Cardiac septum (tissue), 1 donor: ENCODE measurements at regions not wholly inside any gene's neighbourhood (a gene's known extent, or its start where the extent isn't known, plus 50 kb on each side); places are given as distances from the start of the nearest gene placed in this dataset.
"Not testable (repeated sequence)": the region's sequence is repeated elsewhere in the genome, so short reads cannot be mapped to it uniquely, and the experiment has no call there.

Experiments
- DNase-seq: peaks from one replicate; pipeline ENCODE4 v3.0.0-alpha.2; 2020; ENCODE audit warnings: low spot score
- intact Hi-C: fragments of 100-400 bp; cut with DNase I; formaldehyde crosslinking; loops from one replicate; pipeline ENCODE4 v1.14.0; 2022
- donor health status: DM: no; HTN: no; CAD: no.

- DNase-seq, result no peak
- intact Hi-C loops, result no loop called here
These were observed 232.3 kb upstream of the ELL2 start for GRCh38 chr5:96193946-96194345.

- no peak for DNase-seq
- intact Hi-C loops, result no loop called here
These were observed 228.3 kb upstream of the ELL2 start for GRCh38 chr5:96189987-96190386.

GRCh38 chr5:96189028-96189826, 227.6 kb upstream of the ELL2 start:
- intact Hi-C loops, result no loop called here
- DNase-seq, result no peak

- intact Hi-C loops, result no loop called here
- DNase-seq, result no peak
These were observed 225.8 kb upstream of the ELL2 start for GRCh38 chr5:96187309-96188027.

GRCh38 chr5:96184510-96184909, 222.9 kb upstream of the ELL2 start:
- DNase-seq, intact Hi-C loops: not testable (repeated sequence)

GRCh38 chr5:96180684-96181435, 219.2 kb upstream of the ELL2 start:
- DNase-seq, result no peak
- intact Hi-C loops, result no loop called here

- no peak for DNase-seq
- intact Hi-C loops, result no loop called here
These were observed 215.7 kb upstream of the ELL2 start for GRCh38 chr5:96177303-96177869.

- DNase-seq, result no peak
- intact Hi-C loops, result no loop called here
These were observed 214.4 kb upstream of the ELL2 start for GRCh38 chr5:96176022-96176421.

GRCh38 chr5:96175090-96175489, 213.4 kb upstream of the ELL2 start:
- DNase-seq, result no peak
- intact Hi-C loops, result no loop called here

- intact Hi-C loops, result no loop called here
- DNase-seq, result no peak
These were observed 211.7 kb upstream of the ELL2 start for GRCh38 chr5:96173366-96173765.

GRCh38 chr5:96172436-96172835, 210.8 kb upstream of the ELL2 start:
- intact Hi-C loops, result no loop called here
- DNase-seq, result no peak

GRCh38 chr5:96171973-96172372, 210.3 kb upstream of the ELL2 start:
- intact Hi-C loops, DNase-seq: not testable (repeated sequence)

- DNase-seq, intact Hi-C loops: not testable (repeated sequence)
These were observed 209.0 kb upstream of the ELL2 start for GRCh38 chr5:96170481-96171125.

GRCh38 chr5:96168833-96169232, 207.2 kb upstream of the ELL2 start:
- DNase-seq, intact Hi-C loops: not testable (repeated sequence)

GRCh38 chr5:96159043-96159442, 197.4 kb upstream of the ELL2 start:
- intact Hi-C loops, result no loop called here
- no peak for DNase-seq

- no peak for DNase-seq
- intact Hi-C loops, result no loop called here
These were observed 196.2 kb upstream of the ELL2 start for GRCh38 chr5:96157841-96158291.

- no peak for DNase-seq
- intact Hi-C loops, result no loop called here
These were observed 195.6 kb upstream of the ELL2 start for GRCh38 chr5:96157077-96157780.

- intact Hi-C loops, result no loop called here
- no peak for DNase-seq
These were observed 193.5 kb upstream of the ELL2 start for GRCh38 chr5:96155147-96155546.

GRCh38 chr5:96151891-96152290, 190.2 kb upstream of the ELL2 start:
- intact Hi-C loops, result no loop called here
- DNase-seq, result no peak
